CD14-positive monocyte (primary cell): ENCODE measurements at regions not wholly inside any gene's neighbourhood (a gene's known extent, or its start where the extent isn't known, plus 50 kb on each side); places are given as distances from the start of the nearest gene placed in this dataset.

ENCODE experiments used
- DNase-seq, 3 donors: peaks; one replicate each; pipeline ENCODE4 v3.0.0-alpha.2; 2011 to 2022
- H2AFZ ChIP-seq: 2 replicates; pipeline ENCODE4 v1.6.0; 2012; ENCODE audit warnings: mild to moderate bottlenecking, low read depth, low read length, inconsistent platforms; ENCODE audit not compliant: insufficient read depth, poor library complexity, severe bottlenecking
- H3K27ac ChIP-seq, 2 donors: 1 replicate in 1 of 2; 2 replicates in 1 of 2; pipeline ENCODE4 v1.5.1; 2012 to 2013; ENCODE audit warnings: low read length in 2 of 2, control low read depth in 1 of 2, inconsistent platforms in 1 of 2, low read depth in 1 of 2, mild to moderate bottlenecking in 1 of 2
- H3K27me3 ChIP-seq, 2 donors: one replicate each; pipeline versions ENCODE4 v1.6.0 to v1.6.1; 2011 to 2013; ENCODE audit warnings: low read length in 2 of 2; ENCODE audit not compliant: control insufficient read depth in 2 of 2, insufficient read depth in 2 of 2
- H3K36me3 ChIP-seq, 2 donors: replicated peaks in 1 of 2; 1 replicate in 1 of 2; 2 replicates in 1 of 2; pipeline versions ENCODE4 v1.5.1 to v1.6.1; 2012 to 2013; ENCODE audit warnings: low read length in 2 of 2, control low read depth in 1 of 2, inconsistent platforms in 1 of 2, mild to moderate bottlenecking in 1 of 2; ENCODE audit not compliant: insufficient read depth in 2 of 2, control insufficient read depth in 1 of 2
- H3K4me1 ChIP-seq, 2 donors: 1 replicate in 1 of 2; 2 replicates in 1 of 2; pipeline versions ENCODE4 v1.5.1 to v1.6.1; 2012 to 2013; ENCODE audit warnings: low read length in 2 of 2, control low read depth in 1 of 2, inconsistent platforms in 1 of 2, mild to moderate bottlenecking in 1 of 2, moderate library complexity in 1 of 2; ENCODE audit not compliant: insufficient read depth in 2 of 2, control insufficient read depth in 1 of 2
- H3K4me2 ChIP-seq: replicated peaks from 2 replicates; pipeline ENCODE3; 2012; ENCODE audit warnings: low read length, moderate library complexity, mild to moderate bottlenecking; ENCODE audit not compliant: poor library complexity, severe bottlenecking; ENCODE audit errors: extremely low read depth
- H3K4me3 ChIP-seq, 3 experiments: fragments of 200-600 bp in 1 of 3; sonication (generic) in 1 of 3; replicated peaks in 1 of 3; 1 replicate in 2 of 3; 2 replicates in 1 of 3; pipeline ENCODE4 v1.5.1; 2011 to 2013; ENCODE audit warnings: low read length in 3 of 3, mild to moderate bottlenecking in 3 of 3, control low read depth in 2 of 3, low read depth in 2 of 3, inconsistent platforms in 1 of 3, moderate library complexity in 1 of 3
- H3K79me2 ChIP-seq: 2 replicates; pipeline ENCODE4 v1.6.0; 2012; ENCODE audit warnings: mild to moderate bottlenecking, control low read depth, inconsistent platforms, low read length, moderate library complexity; ENCODE audit not compliant: insufficient read depth
- H3K9ac ChIP-seq: 2 replicates; pipeline ENCODE4 v1.6.0; 2017; ENCODE audit warnings: low read length, mild to moderate bottlenecking; ENCODE audit not compliant: insufficient read depth, poor library complexity, severe bottlenecking
- H3K9me3 ChIP-seq, 2 donors: replicated peaks in 1 of 2; 1 replicate in 1 of 2; 2 replicates in 1 of 2; pipeline versions ENCODE4 v1.5.1 to v1.6.1; 2012 to 2013; ENCODE audit warnings: low read length in 2 of 2, control low read depth in 1 of 2; ENCODE audit not compliant: control insufficient read depth in 1 of 2, insufficient read depth in 1 of 2
- H4K20me1 ChIP-seq: 2 replicates; pipeline ENCODE4 v1.6.0; 2012; ENCODE audit warnings: mild to moderate bottlenecking, low read length, control low read depth, moderate library complexity; ENCODE audit not compliant: insufficient read depth
- H3K27ac Mint-ChIP-seq, 7 donors: one replicate each; pipeline ENCODE4 v1.8.0; 2020; ENCODE audit warnings: mild to moderate bottlenecking in 7 of 7, mixed read lengths in 7 of 7, moderate library complexity in 6 of 7, inconsistent platforms in 2 of 7
- H3K27me3 Mint-ChIP-seq, 3 donors: one replicate each; pipeline ENCODE4 v1.8.0; 2021 to 2022; ENCODE audit warnings: low read depth in 3 of 3, mild to moderate bottlenecking in 3 of 3, mixed read lengths in 3 of 3, moderate library complexity in 3 of 3, inconsistent platforms in 1 of 3
- H3K36me3 Mint-ChIP-seq, 2 donors: one replicate each; pipeline ENCODE4 v1.8.0; 2020; ENCODE audit warnings: mixed read lengths in 2 of 2, inconsistent platforms in 1 of 2, mild to moderate bottlenecking in 1 of 2
- H3K4me1 Mint-ChIP-seq: one replicate; pipeline ENCODE4 v1.8.0; 2020; ENCODE audit warnings: mild to moderate bottlenecking, mixed read lengths
- H3K4me3 Mint-ChIP-seq, 2 donors: one replicate each; pipeline ENCODE4 v1.8.0; 2020; ENCODE audit warnings: mild to moderate bottlenecking in 2 of 2, mixed read lengths in 2 of 2, moderate library complexity in 1 of 2
- H3K9me3 Mint-ChIP-seq, 7 donors: one replicate each; pipeline ENCODE4 v1.8.0; 2020 to 2022; ENCODE audit warnings: mixed read lengths in 7 of 7, mild to moderate bottlenecking in 6 of 7, moderate library complexity in 6 of 7, inconsistent platforms in 2 of 7
- CTCF ChIP-seq: fragments of 200-600 bp; IDR thresholded peaks from one replicate; pipeline ENCODE4 v1.8.0; 2022; ENCODE audit warnings: antibody characterized with exemption, mild to moderate bottlenecking
- WGBS: methylation state at CpG from one replicate; pipeline ENCODE4 v1.1.5; 2013; ENCODE audit warnings: missing lambda C conversion rate; ENCODE audit not compliant: insufficient coverage; 5-methylcytosine and 5-hydroxymethylcytosine counted together
- intact Hi-C, 2 donors: fragments of 100-400 bp; cut with micrococcal nuclease; formaldehyde crosslinking; loops; one replicate each; pipeline versions ENCODE4 v1.15.0 to v1.15.1; 2023

GRCh38 chr11:69879729-69880005, 60.5 kb upstream of the FGF3 start:
- Histone ChIP-seq H3K27me3 (no peaks in the 10 kb centered on the region), H3K4me1 (no peaks in the 10 kb centered on the region), H3K4me2 (no peak overlapping the region), H3K36me3 (no peaks in the 10 kb centered on the region), H4K20me1 (no peaks in the 10 kb centered on the region), H3K27ac (no peak overlapping the region), H3K9ac (no peak overlapping the region), H3K4me3 (no peak overlapping the region), H2AFZ (no peak overlapping the region), H3K79me2 (no peaks in the 10 kb centered on the region), H3K9me3 (no peaks in the 10 kb centered on the region)
- WGBS: 71% methylated on average over 5 of the region's 5 CpGs
- Mint-ChIP-seq H3K27me3 (peaks cover 7 to 10% (median 9%) of the 10 kb centered on the region in 3 donors), H3K36me3 (no peaks in the 10 kb centered on the region), H3K4me3 (no peak overlapping the region), H3K9me3 (no peaks in the 10 kb centered on the region), H3K4me1 (no peaks in the 10 kb centered on the region), H3K27ac (no peak overlapping the region)
- no peak for DNase-seq
- TF ChIP-seq CTCF: no peak
- intact Hi-C loops: no loop called here

- intact Hi-C loops: no loop called here
- no peak overlapping the region for H3K4me3 ChIP-seq
- Mint-ChIP-seq H3K9me3 (no peaks in the 10 kb centered on the region), H3K36me3 (no peaks in the 10 kb centered on the region), H3K27ac (no peak overlapping the region), H3K27me3 (peaks cover 7 to 12% (median 7%) of the 10 kb centered on the region in 3 donors), H3K4me1 (no peaks in the 10 kb centered on the region), H3K4me3 (no peak overlapping the region)
- no peaks in the 10 kb centered on the region for H3K36me3 ChIP-seq
- DNase-seq: no peak
- H3K4me1 ChIP-seq: no peaks in the 10 kb centered on the region
- 79% methylated on average over 12 of the region's 18 CpGs for WGBS
- no peaks in the 10 kb centered on the region for H3K9me3 ChIP-seq
- H3K4me2 ChIP-seq: no peak overlapping the region
- no peaks in the 10 kb centered on the region for H3K27me3 ChIP-seq
- H3K79me2 ChIP-seq: no peaks in the 10 kb centered on the region
- no peak overlapping the region for H3K9ac ChIP-seq
- H4K20me1 ChIP-seq: no peaks in the 10 kb centered on the region
- TF ChIP-seq CTCF: no peak
- no peak overlapping the region for H3K27ac ChIP-seq
- H2AFZ ChIP-seq: no peak overlapping the region
Measured at GRCh38 chr11:69880041-69880825, 61.0 kb upstream of the FGF3 start.
